ENCODE measurements at regions not wholly inside any gene's neighbourhood (a gene's known extent, or its start where the extent isn't known, plus 50 kb on each side); places are given as distances from the start of the nearest gene placed in this dataset.

GRCh38 chr11:95367726-95368125 is 136.7 kb upstream of the SESN3 start:
- TF ChIP-seq ZFX (IDR thresholded peaks at IDR 0.05; ENCODE audit: borderline replicate concordance), result no peak
- TF ChIP-seq CTCF (IDR thresholded peaks at IDR 0.05), result no peak
- no peak overlapping the region for H3K27ac ChIP-seq

- no peak for TF ChIP-seq ZFX (IDR thresholded peaks at IDR 0.05; ENCODE audit: borderline replicate concordance)
- TF ChIP-seq CTCF (IDR thresholded peaks at IDR 0.05), result no peak
- H3K27ac ChIP-seq, result peak overlapping the region; percentile 35; the same call in 1 of the 2 replicates
Measured at GRCh38 chr11:95365348-95365747, 134.3 kb upstream of the SESN3 start.

GRCh38 chr11:95364324-95365295 is 133.6 kb upstream of the SESN3 start:
- TF ChIP-seq CTCF (IDR thresholded peaks at IDR 0.05) (no peak), ZFX (IDR thresholded peaks at IDR 0.05; ENCODE audit: borderline replicate concordance) (no peak)
- H3K27ac ChIP-seq, result peak overlapping the region; percentile 35; the same call in 1 of the 2 replicates

GRCh38 chr11:95363708-95364107 is 132.7 kb upstream of the SESN3 start:
- no peak for TF ChIP-seq CTCF (IDR thresholded peaks at IDR 0.05)
- no peak for TF ChIP-seq ZFX (IDR thresholded peaks at IDR 0.05; ENCODE audit: borderline replicate concordance)
- no peak overlapping the region for H3K27ac ChIP-seq

- no peak overlapping the region for H3K27ac ChIP-seq
- TF ChIP-seq ZFX (IDR thresholded peaks at IDR 0.05; ENCODE audit: borderline replicate concordance) (no peak), CTCF (IDR thresholded peaks at IDR 0.05) (no peak)
Measured at GRCh38 chr11:95363164-95363563, 132.2 kb upstream of the SESN3 start.

- no peak for TF ChIP-seq CTCF (IDR thresholded peaks at IDR 0.05)
- no peak for TF ChIP-seq ZFX (IDR thresholded peaks at IDR 0.05; ENCODE audit: borderline replicate concordance)
- H3K27ac ChIP-seq, result no peak overlapping the region
Measured at GRCh38 chr11:95361180-95361579, 130.2 kb upstream of the SESN3 start.
